ENCODE measurements at regions not wholly inside any gene's neighbourhood (a gene's known extent, or its start where the extent isn't known, plus 50 kb on each side); places are given as distances from the start of the nearest gene placed in this dataset.

- TF ChIP-seq, protein P1, sequence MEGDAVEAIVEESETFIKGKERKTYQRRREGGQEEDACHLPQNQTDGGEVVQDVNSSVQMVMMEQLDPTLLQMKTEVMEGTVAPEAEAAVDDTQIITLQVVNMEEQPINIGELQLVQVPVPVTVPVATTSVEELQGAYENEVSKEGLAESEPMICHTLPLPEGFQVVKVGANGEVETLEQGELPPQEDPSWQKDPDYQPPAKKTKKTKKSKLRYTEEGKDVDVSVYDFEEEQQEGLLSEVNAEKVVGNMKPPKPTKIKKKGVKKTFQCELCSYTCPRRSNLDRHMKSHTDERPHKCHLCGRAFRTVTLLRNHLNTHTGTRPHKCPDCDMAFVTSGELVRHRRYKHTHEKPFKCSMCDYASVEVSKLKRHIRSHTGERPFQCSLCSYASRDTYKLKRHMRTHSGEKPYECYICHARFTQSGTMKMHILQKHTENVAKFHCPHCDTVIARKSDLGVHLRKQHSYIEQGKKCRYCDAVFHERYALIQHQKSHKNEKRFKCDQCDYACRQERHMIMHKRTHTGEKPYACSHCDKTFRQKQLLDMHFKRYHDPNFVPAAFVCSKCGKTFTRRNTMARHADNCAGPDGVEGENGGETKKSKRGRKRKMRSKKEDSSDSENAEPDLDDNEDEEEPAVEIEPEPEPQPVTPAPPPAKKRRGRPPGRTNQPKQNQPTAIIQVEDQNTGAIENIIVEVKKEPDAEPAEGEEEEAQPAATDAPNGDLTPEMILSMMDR (IDR thresholded peaks at IDR 0.05; ENCODE audit: low read length), result no peak
- no peak for TF ChIP-seq EZH2 (optimal IDR thresholded peaks at IDR 0.05; ENCODE audit: low read depth, low read length)
- no peak for TF ChIP-seq EZH2phosphoT487 (IDR thresholded peaks at IDR 0.05; ENCODE audit: low read length)
Observed at GRCh38 chr12:91836696-91837095, 308.9 kb downstream of the BTG1 start.
